GM12872 (cell line): ENCODE measurements at regions not wholly inside any gene's neighbourhood (a gene's known extent, or its start where the extent isn't known, plus 50 kb on each side); places are given as distances from the start of the nearest gene placed in this dataset.
A peak's percentile ranks its signal among the peaks of the same experiment; 100 is the strongest.

Experiments used
- CTCF ChIP-seq: IDR thresholded peaks from 3 replicates; pipeline ENCODE4 v1.5.1; 2011; ENCODE audit warnings: low read depth, mild to moderate bottlenecking, low read length, moderate library complexity; ENCODE audit not compliant: insufficient read depth

- 0 out of 3 replicates have a peak, but pooled peaks have one; percentile 16 for TF ChIP-seq CTCF
These were observed 124.0 kb upstream of the PTPN20 start for GRCh38 chr10:46787321-46787615.
